A549 (cell line): ENCODE measurements at regions not wholly inside any gene's neighbourhood (a gene's known extent, or its start where the extent isn't known, plus 50 kb on each side); places are given as distances from the start of the nearest gene placed in this dataset.

Source experiments
- ATAC-seq, 2 experiments: fragments of 200-7000 bp in 1 of 2; fragments of >200 bp in 1 of 2; cut with Nextera tagmentation in 1 of 2; cut with Tn5 transposase in 1 of 2; 3 replicates each; pipeline versions ENCODE4 v1.8.0 to v1.9.1; 2018 to 2020; ENCODE audit warnings: mild to moderate bottlenecking in 1 of 2, moderate library complexity in 1 of 2
- CTCF ChIA-PET: fragments of 300-600 bp; sonication (Branson Sonifier 250); formaldehyde crosslinking; extraction: SDS; loops from one replicate; lab custom pipeline; 2021; ENCODE audit warnings: antibody characterized with exemption, inconsistent platforms; lab: Yijun Ruan, JAX
- POLR2A ChIA-PET: fragments of 350-600 bp; formaldehyde crosslinking; extraction: SDS; loops from one replicate; lab custom pipeline; 2021; ENCODE audit warnings: antibody characterized with exemption, inconsistent platforms; lab: Yijun Ruan, JAX
- DNase-seq, 2 experiments: peaks; one replicate each; pipeline versions ENCODE4 v3.0.0 to v3.0.0-alpha.2; 2011 to 2016; ENCODE audit warnings: low read depth in 1 of 2, low spot score in 1 of 2
- FAIRE-seq: peaks from 2 replicates; lab custom pipeline; 2011; peaks lifted over from hg19 to GRCh38; lab: Jason Lieb, UNC
- H3K27ac ChIP-seq, 2 experiments: fragments of >200 bp; sonication (Bioruptor Twin); formaldehyde crosslinking; 3 replicates each; pipeline ENCODE4 v1.5.1; 2016 to 2017
- H3K4me1 ChIP-seq: fragments of >200 bp; sonication (Bioruptor Twin); formaldehyde crosslinking; 3 replicates; pipeline ENCODE4 v1.6.1; 2016
- H3K4me2 ChIP-seq: fragments of >200 bp; sonication (Bioruptor Twin); formaldehyde crosslinking; 3 replicates; pipeline ENCODE4 v1.6.1; 2016
- H3K4me3 ChIP-seq: fragments of >200 bp; sonication (Bioruptor Twin); formaldehyde crosslinking; 3 replicates; pipeline ENCODE4 v1.5.1; 2016
- H3K9me3 ChIP-seq: fragments of >200 bp; sonication (Bioruptor Twin); formaldehyde crosslinking; 3 replicates; pipeline ENCODE4 v1.6.1; 2016
- CBX2 ChIP-seq: fragments of 200-600 bp; sonication (generic); IDR thresholded peaks from 2 replicates; pipeline ENCODE4 v1.6.1; 2016; ENCODE audit warnings: low read depth, mild to moderate bottlenecking, borderline replicate concordance
- CHD2 ChIP-seq: fragments of 150-350 bp; IDR thresholded peaks from 2 replicates; pipeline ENCODE4 v1.6.1; 2014; ENCODE audit warnings: low read length; ENCODE audit not compliant: partially characterized antibody
- EP300 ChIP-seq, 2 experiments: fragments of >200 bp; sonication (Bioruptor Twin); formaldehyde crosslinking; IDR thresholded peaks; 2 replicates in 1 of 2; 3 replicates in 1 of 2; pipeline ENCODE4 v1.6.1; 2016 to 2017
- FOXS1 ChIP-seq: fragments of 250-450 bp; sonication (Bioruptor Pico); IDR thresholded peaks from 2 replicates; pipeline ENCODE4 v1.5.0; 2020; ENCODE audit warnings: mild to moderate bottlenecking, moderate library complexity
- HOXB13 ChIP-seq: fragments of 250-450 bp; sonication (Bioruptor Pico); IDR thresholded peaks from 2 replicates; pipeline ENCODE4 v1.5.0; 2020; ENCODE audit warnings: low read depth, mild to moderate bottlenecking, moderate library complexity
- JUN ChIP-seq, 2 experiments: fragments of >200 bp; sonication (Bioruptor Twin); formaldehyde crosslinking; IDR thresholded peaks; 2 replicates in 1 of 2; 3 replicates in 1 of 2; pipeline ENCODE4 v1.6.1; 2016 to 2017
- KDM1A ChIP-seq: fragments of 200-600 bp; sonication (generic); IDR thresholded peaks from 2 replicates; pipeline ENCODE4 v1.6.1; 2016; ENCODE audit warnings: low read depth, mild to moderate bottlenecking
- MAZ ChIP-seq: fragments of 150-350 bp; IDR thresholded peaks from 2 replicates; pipeline ENCODE4 v1.6.1; 2014; ENCODE audit warnings: antibody characterized with exemption, low read depth, low read length, borderline replicate concordance
- NFE2L2 ChIP-seq: fragments of 150-350 bp; conservative IDR thresholded peaks from 2 replicates; pipeline ENCODE4 v1.6.1; 2014; ENCODE audit warnings: low read length
- RNF2 ChIP-seq: fragments of 200-600 bp; sonication (generic); IDR thresholded peaks from 2 replicates; pipeline ENCODE4 v1.6.1; 2016; ENCODE audit warnings: low read depth, mild to moderate bottlenecking, antibody characterized with exemption, moderate library complexity, borderline replicate concordance
- SREBF2 ChIP-seq: fragments of 450-650 bp; IDR thresholded peaks from 2 replicates; pipeline ENCODE4 v1.6.1; 2014; ENCODE audit warnings: mild to moderate bottlenecking, moderate library complexity
- TP53 ChIP-seq: fragments of 250-450 bp; sonication (Bioruptor Pico); IDR thresholded peaks from 2 replicates; pipeline ENCODE4 v1.5.0; 2021; ENCODE audit warnings: mild to moderate bottlenecking, moderate library complexity
- ZFP36 ChIP-seq: fragments of 450-650 bp; IDR thresholded peaks from 2 replicates; pipeline ENCODE4 v1.6.1; 2014; ENCODE audit warnings: borderline replicate concordance; ENCODE audit not compliant: partially characterized antibody
- WGBS: methylation state at CpG from one replicate; pipeline ENCODE4 v1.1.6; 2017; ENCODE audit errors: missing lambda C conversion rate; 5-methylcytosine and 5-hydroxymethylcytosine counted together
- TF ChIP-seq, protein P1 (sequence below): fragments of 200-600 bp; sonication (generic); IDR thresholded peaks from 2 replicates; pipeline ENCODE4 v1.6.1; 2016; ENCODE audit warnings: antibody characterized with exemption, mild to moderate bottlenecking, moderate library complexity
- TF ChIP-seq, protein P2 (sequence below): fragments of >200 bp; sonication (Bioruptor Twin); formaldehyde crosslinking; IDR thresholded peaks from 2 replicates; pipeline ENCODE4 v1.6.1; 2016
- TF ChIP-seq, protein P3 (sequence below): IDR thresholded peaks from 2 replicates; pipeline ENCODE4 v1.6.1; 2012
- TF ChIP-seq, protein P4 (sequence below): fragments of 250-450 bp; sonication (Bioruptor Pico); IDR thresholded peaks from 2 replicates; pipeline ENCODE4 v1.5.0; 2020; ENCODE audit warnings: low read depth, mild to moderate bottlenecking, moderate library complexity
- TF ChIP-seq, protein P5 (sequence below): fragments of 250-450 bp; sonication (Bioruptor Pico); IDR thresholded peaks from 2 replicates; pipeline ENCODE4 v1.5.0; 2021; ENCODE audit warnings: mild to moderate bottlenecking, moderate library complexity, borderline replicate concordance
- TF ChIP-seq, protein P6 (sequence below): fragments of 450-650 bp; IDR thresholded peaks from 2 replicates; pipeline ENCODE4 v1.6.1; 2014; ENCODE audit warnings: antibody characterized with exemption

DNA sequence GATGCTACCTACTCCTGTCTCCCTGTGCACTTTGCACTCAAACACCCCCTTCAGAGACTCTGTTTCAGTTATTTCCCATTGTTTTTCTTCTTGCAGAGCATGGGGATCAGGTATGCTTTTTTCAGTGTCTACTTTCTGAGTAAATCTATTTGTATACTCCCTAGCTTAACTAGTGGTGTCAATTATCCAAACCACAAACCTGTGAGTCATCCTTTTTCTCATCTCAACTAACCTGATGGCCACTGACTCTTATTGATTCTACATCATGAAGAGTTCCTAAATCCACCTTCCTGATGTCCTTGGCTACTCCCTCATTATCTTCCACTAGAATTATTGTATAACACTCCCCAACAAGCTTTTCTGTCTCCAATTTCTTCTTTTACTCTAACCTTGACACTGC is 68.0 kb downstream of the DIPK2A start:
- FAIRE-seq (no peak), DNase-seq (no peak), ATAC-seq (no peak)
- no peak overlapping the region for H3K4me3 ChIP-seq
- H3K4me2 ChIP-seq, result no peak overlapping the region
- CTCF ChIA-PET, result no interaction called here
- H3K27ac ChIP-seq, result no peak overlapping the region
- no peaks in the 10 kb centered on the region for H3K9me3 ChIP-seq
- POLR2A ChIA-PET, result no interaction called here
- TF ChIP-seq, protein P1, sequence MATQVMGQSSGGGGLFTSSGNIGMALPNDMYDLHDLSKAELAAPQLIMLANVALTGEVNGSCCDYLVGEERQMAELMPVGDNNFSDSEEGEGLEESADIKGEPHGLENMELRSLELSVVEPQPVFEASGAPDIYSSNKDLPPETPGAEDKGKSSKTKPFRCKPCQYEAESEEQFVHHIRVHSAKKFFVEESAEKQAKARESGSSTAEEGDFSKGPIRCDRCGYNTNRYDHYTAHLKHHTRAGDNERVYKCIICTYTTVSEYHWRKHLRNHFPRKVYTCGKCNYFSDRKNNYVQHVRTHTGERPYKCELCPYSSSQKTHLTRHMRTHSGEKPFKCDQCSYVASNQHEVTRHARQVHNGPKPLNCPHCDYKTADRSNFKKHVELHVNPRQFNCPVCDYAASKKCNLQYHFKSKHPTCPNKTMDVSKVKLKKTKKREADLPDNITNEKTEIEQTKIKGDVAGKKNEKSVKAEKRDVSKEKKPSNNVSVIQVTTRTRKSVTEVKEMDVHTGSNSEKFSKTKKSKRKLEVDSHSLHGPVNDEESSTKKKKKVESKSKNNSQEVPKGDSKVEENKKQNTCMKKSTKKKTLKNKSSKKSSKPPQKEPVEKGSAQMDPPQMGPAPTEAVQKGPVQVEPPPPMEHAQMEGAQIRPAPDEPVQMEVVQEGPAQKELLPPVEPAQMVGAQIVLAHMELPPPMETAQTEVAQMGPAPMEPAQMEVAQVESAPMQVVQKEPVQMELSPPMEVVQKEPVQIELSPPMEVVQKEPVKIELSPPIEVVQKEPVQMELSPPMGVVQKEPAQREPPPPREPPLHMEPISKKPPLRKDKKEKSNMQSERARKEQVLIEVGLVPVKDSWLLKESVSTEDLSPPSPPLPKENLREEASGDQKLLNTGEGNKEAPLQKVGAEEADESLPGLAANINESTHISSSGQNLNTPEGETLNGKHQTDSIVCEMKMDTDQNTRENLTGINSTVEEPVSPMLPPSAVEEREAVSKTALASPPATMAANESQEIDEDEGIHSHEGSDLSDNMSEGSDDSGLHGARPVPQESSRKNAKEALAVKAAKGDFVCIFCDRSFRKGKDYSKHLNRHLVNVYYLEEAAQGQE, result no peak
- no peak for TF ChIP-seq FOXS1
- no peak for TF ChIP-seq MAZ
- TF ChIP-seq TP53 (CRISPR knock-in tag), result no peak
- no peak for TF ChIP-seq SREBF2
- no peak for TF ChIP-seq NFE2L2
- no peak for TF ChIP-seq ZFP36
- TF ChIP-seq EP300 (IDR thresholded peaks at IDR 0.05), result no peak
- no peak for TF ChIP-seq RNF2
- no peak for TF ChIP-seq HOXB13 (CRISPR knock-in tag)
- TF ChIP-seq, protein P2, sequence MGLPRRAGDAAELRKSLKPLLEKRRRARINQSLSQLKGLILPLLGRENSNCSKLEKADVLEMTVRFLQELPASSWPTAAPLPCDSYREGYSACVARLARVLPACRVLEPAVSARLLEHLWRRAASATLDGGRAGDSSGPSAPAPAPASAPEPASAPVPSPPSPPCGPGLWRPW, result no peak
- TF ChIP-seq, protein P3, sequence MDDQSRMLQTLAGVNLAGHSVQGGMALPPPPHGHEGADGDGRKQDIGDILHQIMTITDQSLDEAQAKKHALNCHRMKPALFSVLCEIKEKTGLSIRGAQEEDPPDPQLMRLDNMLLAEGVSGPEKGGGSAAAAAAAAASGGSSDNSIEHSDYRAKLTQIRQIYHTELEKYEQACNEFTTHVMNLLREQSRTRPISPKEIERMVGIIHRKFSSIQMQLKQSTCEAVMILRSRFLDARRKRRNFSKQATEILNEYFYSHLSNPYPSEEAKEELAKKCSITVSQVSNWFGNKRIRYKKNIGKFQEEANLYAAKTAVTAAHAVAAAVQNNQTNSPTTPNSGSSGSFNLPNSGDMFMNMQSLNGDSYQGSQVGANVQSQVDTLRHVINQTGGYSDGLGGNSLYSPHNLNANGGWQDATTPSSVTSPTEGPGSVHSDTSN, result no peak
- TF ChIP-seq CHD2, result no peak
- TF ChIP-seq, protein P4, sequence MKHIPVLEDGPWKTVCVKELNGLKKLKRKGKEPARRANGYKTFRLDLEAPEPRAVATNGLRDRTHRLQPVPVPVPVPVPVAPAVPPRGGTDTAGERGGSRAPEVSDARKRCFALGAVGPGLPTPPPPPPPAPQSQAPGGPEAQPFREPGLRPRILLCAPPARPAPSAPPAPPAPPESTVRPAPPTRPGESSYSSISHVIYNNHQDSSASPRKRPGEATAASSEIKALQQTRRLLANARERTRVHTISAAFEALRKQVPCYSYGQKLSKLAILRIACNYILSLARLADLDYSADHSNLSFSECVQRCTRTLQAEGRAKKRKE (CRISPR knock-in tag), result no peak
- TF ChIP-seq, protein P5, sequence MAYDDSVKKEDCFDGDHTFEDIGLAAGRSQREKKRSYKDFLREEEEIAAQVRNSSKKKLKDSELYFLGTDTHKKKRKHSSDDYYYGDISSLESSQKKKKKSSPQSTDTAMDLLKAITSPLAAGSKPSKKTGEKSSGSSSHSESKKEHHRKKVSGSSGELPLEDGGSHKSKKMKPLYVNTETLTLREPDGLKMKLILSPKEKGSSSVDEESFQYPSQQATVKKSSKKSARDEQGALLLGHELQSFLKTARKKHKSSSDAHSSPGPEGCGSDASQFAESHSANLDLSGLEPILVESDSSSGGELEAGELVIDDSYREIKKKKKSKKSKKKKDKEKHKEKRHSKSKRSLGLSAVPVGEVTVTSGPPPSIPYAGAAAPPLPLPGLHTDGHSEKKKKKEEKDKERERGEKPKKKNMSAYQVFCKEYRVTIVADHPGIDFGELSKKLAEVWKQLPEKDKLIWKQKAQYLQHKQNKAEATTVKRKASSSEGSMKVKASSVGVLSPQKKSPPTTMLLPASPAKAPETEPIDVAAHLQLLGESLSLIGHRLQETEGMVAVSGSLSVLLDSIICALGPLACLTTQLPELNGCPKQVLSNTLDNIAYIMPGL (CRISPR knock-in tag), result no peak
- TF ChIP-seq CBX2, result no peak
- TF ChIP-seq KDM1A, result no peak
- H3K4me1 ChIP-seq, result no peaks in the 10 kb centered on the region

DNA sequence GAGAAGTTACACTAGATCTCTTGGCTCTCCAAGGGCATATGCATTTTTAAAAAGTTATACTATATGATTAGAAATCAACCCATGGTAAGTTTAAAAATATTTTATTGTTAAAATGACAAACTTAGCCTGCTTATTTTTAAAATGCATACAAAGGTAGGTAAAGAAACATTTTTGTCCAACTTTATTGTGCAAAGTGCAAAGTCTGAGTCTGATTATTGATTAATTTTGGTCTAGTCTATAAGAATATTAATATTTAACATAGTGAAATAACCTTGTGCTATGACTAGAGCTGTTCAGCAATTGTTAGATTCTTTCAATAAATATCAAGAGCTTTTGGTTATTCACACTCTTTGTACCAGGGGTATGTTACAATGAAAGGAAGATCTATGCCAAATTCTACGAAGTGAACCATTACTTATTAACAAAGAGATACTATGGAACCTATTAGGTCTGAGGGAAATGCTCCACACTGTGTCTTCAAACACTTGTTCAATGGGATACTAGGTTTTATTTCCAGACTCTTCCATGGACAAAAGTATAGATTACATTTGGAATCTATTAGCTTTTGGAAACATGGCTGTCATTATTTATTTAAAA is 70.4 kb downstream of the DIPK2A start:
- no peak for DNase-seq
- CTCF ChIA-PET, result interaction anchor here (1.0 kb wide), 1 partner anchor 294 kb away, joined by 3 read pairs; no protein-coding TSS in a partner anchor
- Histone ChIP-seq H3K27ac (no peak overlapping the region), H3K9me3 (no peaks in the 10 kb centered on the region), H3K4me3 (no peak overlapping the region), H3K4me1 (no peaks in the 10 kb centered on the region), H3K4me2 (no peak overlapping the region)
- POLR2A ChIA-PET, result no interaction called here
- no peak for FAIRE-seq
- 0% methylated on average over 1 of the region's 1 CpG for WGBS
- TF ChIP-seq JUN (IDR thresholded peaks at IDR 0.05), result no peak
- TF ChIP-seq, protein P6, sequence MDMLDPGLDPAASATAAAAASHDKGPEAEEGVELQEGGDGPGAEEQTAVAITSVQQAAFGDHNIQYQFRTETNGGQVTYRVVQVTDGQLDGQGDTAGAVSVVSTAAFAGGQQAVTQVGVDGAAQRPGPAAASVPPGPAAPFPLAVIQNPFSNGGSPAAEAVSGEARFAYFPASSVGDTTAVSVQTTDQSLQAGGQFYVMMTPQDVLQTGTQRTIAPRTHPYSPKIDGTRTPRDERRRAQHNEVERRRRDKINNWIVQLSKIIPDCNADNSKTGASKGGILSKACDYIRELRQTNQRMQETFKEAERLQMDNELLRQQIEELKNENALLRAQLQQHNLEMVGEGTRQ, result no peak
- ATAC-seq, result no peak
